MM.1S (cell line): ENCODE measurements at regions not wholly inside any gene's neighbourhood (a gene's known extent, or its start where the extent isn't known, plus 50 kb on each side); places are given as distances from the start of the nearest gene placed in this dataset.

Experiments used
- CTCF ChIP-seq: fragments of 300-600 bp; sonication (generic); IDR thresholded peaks from 2 replicates; pipeline ENCODE4 v1.5.1; 2016; ENCODE audit warnings: antibody characterized with exemption, low read length, mixed read lengths
- EZH2 ChIP-seq: fragments of 300-600 bp; sonication (generic); optimal IDR thresholded peaks from 2 replicates; pipeline ENCODE3; 2017; ENCODE audit warnings: low read depth, mild to moderate bottlenecking, antibody characterized with exemption, low read length, mixed read lengths

DNA sequence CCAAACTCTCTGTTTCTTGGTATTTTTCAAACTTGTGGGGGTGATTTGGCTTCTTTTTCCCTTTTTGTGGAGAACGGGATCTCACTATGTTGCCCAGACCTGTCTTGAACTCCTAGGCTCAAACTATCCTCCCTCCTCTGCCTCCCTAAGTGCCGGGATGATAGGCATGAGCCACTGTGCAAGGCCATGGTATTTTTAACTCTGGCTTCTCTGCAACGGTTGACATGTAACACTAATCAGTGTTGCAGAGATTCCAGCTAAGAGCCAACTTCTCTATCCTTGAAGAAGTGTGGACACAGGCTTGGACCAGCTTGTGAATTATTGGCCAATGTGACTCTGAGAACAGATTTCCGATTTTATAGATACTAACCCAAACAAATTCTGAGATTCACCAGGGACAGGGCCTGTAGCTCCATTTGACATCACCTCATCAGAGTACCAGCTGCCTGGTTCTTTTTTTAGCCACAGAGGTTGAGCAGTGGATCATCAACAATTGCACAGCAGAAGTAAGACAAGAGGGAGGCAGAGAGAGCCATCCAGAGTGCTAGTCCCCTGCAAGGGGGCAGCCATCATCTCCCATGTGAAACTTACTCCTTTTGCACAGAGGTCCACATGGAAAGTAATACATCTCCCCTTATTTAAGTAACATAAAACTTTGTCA is 98.1 kb upstream of the SYNPR start:
- TF ChIP-seq CTCF (no peak), EZH2 (no peak)
